IMR-90 (cell line): ENCODE measurements at regions not wholly inside any gene's neighbourhood (a gene's known extent, or its start where the extent isn't known, plus 50 kb on each side); places are given as distances from the start of the nearest gene placed in this dataset.

Source experiments
- ATAC-seq: fragments of 200-7000 bp; cut with Tn5 transposase; 2 replicates; pipeline ENCODE4 v1.9.1; 2020; ENCODE audit warnings: low read depth, mild to moderate bottlenecking, moderate library complexity
- BruUV-seq: library from RNA; stranded (reverse); fragments of 400-500 nt; replicated peaks from 2 replicates; lab custom pipeline; 2021; lab: Mats Ljungman, UMichigan
- CTCF ChIA-PET: fragments of 300-600 bp; formaldehyde crosslinking; extraction: SDS; loops from one replicate; lab custom pipeline; 2021; ENCODE audit warnings: antibody characterized with exemption; lab: Yijun Ruan, JAX
- POLR2A ChIA-PET: fragments of 300-600 bp; sonication (Branson Sonifier 250); formaldehyde crosslinking; loops from one replicate; lab custom pipeline; 2022; ENCODE audit warnings: antibody characterized with exemption; ENCODE audit not compliant: unreplicated experiment; lab: Charles Lee
- DNase-seq: peaks from one replicate; pipeline ENCODE4 v3.0.0; 2013
- H2AFZ ChIP-seq: replicated peaks from 2 replicates; pipeline ENCODE3; 2013; ENCODE audit warnings: low read length, mild to moderate bottlenecking; ENCODE audit not compliant: poor library complexity
- H2AK5ac ChIP-seq: 2 replicates; pipeline ENCODE4 v1.6.1; 2013; ENCODE audit warnings: low read depth, low read length, inconsistent platforms
- H2AK9ac ChIP-seq: replicated peaks from 2 replicates; pipeline ENCODE3; 2013; ENCODE audit warnings: mild to moderate bottlenecking, low read depth, low read length, moderate library complexity; ENCODE audit not compliant: poor library complexity
- H2BK120ac ChIP-seq: 2 replicates; pipeline ENCODE4 v1.6.1; 2013; ENCODE audit warnings: low read depth, low read length, inconsistent platforms
- H2BK15ac ChIP-seq: 3 replicates; pipeline ENCODE4 v1.6.1; 2013; ENCODE audit warnings: low read depth, low read length, inconsistent platforms
- H2BK20ac ChIP-seq: 2 replicates; pipeline ENCODE4 v1.6.1; 2013; ENCODE audit warnings: low read depth, mild to moderate bottlenecking, inconsistent platforms, low read length, moderate library complexity
- H2BK5ac ChIP-seq: 2 replicates; pipeline ENCODE4 v1.6.1; 2013; ENCODE audit warnings: mild to moderate bottlenecking, low read depth, low read length, inconsistent platforms; ENCODE audit not compliant: poor library complexity, severe bottlenecking
- H3K14ac ChIP-seq: replicated peaks from 2 replicates; pipeline ENCODE4 v1.6.1; 2013; ENCODE audit warnings: low read depth, low read length, inconsistent platforms
- H3K18ac ChIP-seq: 2 replicates; pipeline ENCODE4 v1.6.1; 2013; ENCODE audit warnings: low read depth, low read length, control low read depth
- H3K23ac ChIP-seq: 2 replicates; pipeline ENCODE4 v1.6.1; 2013; ENCODE audit warnings: low read depth, low read length, inconsistent platforms
- H3K27ac ChIP-seq: 2 replicates; pipeline ENCODE4 v1.5.1; 2013; ENCODE audit warnings: mild to moderate bottlenecking, control low read depth, low read length; ENCODE audit not compliant: insufficient read depth
- H3K27me3 ChIP-seq: 2 replicates; pipeline ENCODE4 v1.6.1; 2013; ENCODE audit warnings: low read length; ENCODE audit not compliant: control insufficient read depth, insufficient read depth
- H3K36me3 ChIP-seq: 2 replicates; pipeline ENCODE4 v1.6.1; 2013; ENCODE audit warnings: low read length, mixed read lengths; ENCODE audit not compliant: control insufficient read depth, insufficient read depth
- H3K4ac ChIP-seq: 2 replicates; pipeline ENCODE4 v1.6.1; 2013; ENCODE audit warnings: low read depth, low read length, inconsistent platforms
- H3K4me1 ChIP-seq: 2 replicates; pipeline ENCODE4 v1.6.1; 2013; ENCODE audit warnings: low read length, mixed read lengths; ENCODE audit not compliant: control insufficient read depth, insufficient read depth
- H3K4me2 ChIP-seq: 2 replicates; pipeline ENCODE4 v1.6.1; 2013; ENCODE audit warnings: low read depth, mild to moderate bottlenecking, control low read depth, low read length, moderate library complexity
- H3K4me3 ChIP-seq: 2 replicates; pipeline ENCODE4 v1.5.1; 2013; ENCODE audit warnings: low read depth, mild to moderate bottlenecking, control low read depth, low read length, moderate library complexity; ENCODE audit not compliant: insufficient read depth
- H3K56ac ChIP-seq: 2 replicates; pipeline ENCODE4 v1.6.1; 2013; ENCODE audit warnings: low read length, inconsistent platforms; ENCODE audit not compliant: insufficient read depth; ENCODE audit errors: extremely low read depth
- H3K79me1 ChIP-seq, 2 experiments: 2 replicates each; pipeline ENCODE4 v1.6.1; 2013; ENCODE audit warnings: low read length in 2 of 2, inconsistent platforms in 1 of 2, low read depth in 1 of 2
- H3K9ac ChIP-seq: 2 replicates; pipeline ENCODE4 v1.6.1; 2013; ENCODE audit warnings: low read depth, low read length, control low read depth
- H3K9me1 ChIP-seq: 2 replicates; pipeline ENCODE4 v1.6.1; 2013; ENCODE audit warnings: low read length, inconsistent platforms; ENCODE audit not compliant: insufficient read depth
- H3K9me3 ChIP-seq: 2 replicates; pipeline ENCODE4 v1.6.1; 2013; ENCODE audit warnings: low read length; ENCODE audit not compliant: control insufficient read depth, insufficient read depth
- H4K20me1 ChIP-seq: 2 replicates; pipeline ENCODE4 v1.6.1; 2013; ENCODE audit warnings: low read length, inconsistent platforms; ENCODE audit not compliant: insufficient read depth
- H4K5ac ChIP-seq: 2 replicates; pipeline ENCODE4 v1.6.1; 2013; ENCODE audit warnings: mild to moderate bottlenecking, low read depth, low read length, control low read depth
- H4K8ac ChIP-seq, 2 experiments: 2 replicates each; pipeline ENCODE4 v1.6.1; 2013; ENCODE audit warnings: low read depth in 2 of 2, low read length in 2 of 2, control low read depth in 1 of 2, inconsistent platforms in 1 of 2
- H4K91ac ChIP-seq: 2 replicates; pipeline ENCODE4 v1.6.1; 2013; ENCODE audit warnings: low read depth, low read length, inconsistent platforms; ENCODE audit not compliant: insufficient read depth
- CHD1 ChIP-seq: IDR thresholded peaks from 2 replicates; pipeline ENCODE4 v1.6.1; 2012; ENCODE audit warnings: low read depth, low read length, improper control_type of control experiment
- MAZ ChIP-seq: IDR thresholded peaks from 2 replicates; pipeline ENCODE4 v1.6.1; 2012; ENCODE audit warnings: low read depth, mild to moderate bottlenecking, low read length, improper control_type of control experiment, moderate library complexity, borderline replicate concordance
- NFE2L2 ChIP-seq: fragments of 150-350 bp; IDR thresholded peaks from 2 replicates; pipeline ENCODE4 v1.6.1; 2016; ENCODE audit warnings: low read depth, mild to moderate bottlenecking, low read length
- RAD21 ChIP-seq: IDR thresholded peaks from 2 replicates; pipeline ENCODE4 v1.6.1; 2012; ENCODE audit warnings: low read length, improper control_type of control experiment
- SMC3 ChIP-seq: fragments of 150-350 bp; IDR thresholded peaks from 2 replicates; pipeline ENCODE4 v1.6.1; 2016; ENCODE audit warnings: low read depth, mild to moderate bottlenecking, antibody characterized with exemption, low read length, moderate library complexity
- WGBS, 2 experiments: methylation state at CpG; one replicate each; pipeline versions ENCODE4 v1.1.5 to v1.1.7; 2013; ENCODE audit warnings: missing lambda C conversion rate in 2 of 2; ENCODE audit not compliant: insufficient read length in 1 of 2; ENCODE audit errors: extremely low coverage in 2 of 2; 5-methylcytosine and 5-hydroxymethylcytosine counted together
- dilution Hi-C: fragments of 300-500 bp; cut with HindIII; formaldehyde crosslinking; loops from one replicate; pipeline ENCODE4 v1.14.3; 2018; ENCODE audit warnings: low sequenced_read_pairs; ENCODE audit not compliant: unreplicated experiment
- in situ Hi-C: fragments of 300-500 bp; cut with MboI; formaldehyde crosslinking; loops from 3 replicates; pipeline ENCODE4 v1.14.3; 2019; ENCODE audit warnings: low sequenced_read_pairs, inconsistent platforms, mixed read lengths
- intact Hi-C: fragments of 100-400 bp; cut with micrococcal nuclease; formaldehyde crosslinking; loops from 2 replicates; pipeline ENCODE4 v1.10.0; 2022
- TF ChIP-seq, protein P1 (sequence below): fragments of 150-350 bp; IDR thresholded peaks from 2 replicates; pipeline ENCODE4 v1.6.1; 2017; ENCODE audit warnings: mild to moderate bottlenecking, antibody characterized with exemption, low read length, low read depth

DNA sequence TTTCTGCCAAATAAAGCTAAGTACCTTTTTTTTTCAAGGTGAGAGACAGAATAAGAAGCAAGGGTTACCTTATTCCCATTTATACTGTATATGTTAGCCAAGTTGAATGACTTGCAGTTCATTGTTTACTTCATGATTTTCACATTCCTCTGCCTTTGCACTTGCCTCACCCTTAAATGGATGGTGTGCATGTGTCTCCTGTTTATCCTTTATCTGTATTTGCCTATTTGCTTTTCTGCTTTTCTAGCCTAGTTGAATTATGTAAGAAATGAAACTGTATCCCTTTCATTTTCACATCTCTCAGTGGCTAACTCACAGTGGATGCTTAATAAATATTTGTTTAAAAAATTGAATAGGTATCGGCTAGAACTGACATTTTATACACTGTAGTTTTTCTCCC is 200.8 kb upstream of the ST8SIA4 start:
- H2AFZ ChIP-seq: no peak overlapping the region
- H3K79me1 ChIP-seq: no peaks in the 10 kb centered on the region
- H4K5ac ChIP-seq: no peak overlapping the region
- no peak overlapping the region for H3K4me2 ChIP-seq
- H4K20me1 ChIP-seq: no peaks in the 10 kb centered on the region
- in situ Hi-C loops: no loop called here
- no peak overlapping the region for H4K91ac ChIP-seq
- TF ChIP-seq SMC3 (no peak), RAD21 (no peak), MAZ (no peak), NFE2L2 (no peak), CHD1 (no peak)
- TF ChIP-seq, protein P1, sequence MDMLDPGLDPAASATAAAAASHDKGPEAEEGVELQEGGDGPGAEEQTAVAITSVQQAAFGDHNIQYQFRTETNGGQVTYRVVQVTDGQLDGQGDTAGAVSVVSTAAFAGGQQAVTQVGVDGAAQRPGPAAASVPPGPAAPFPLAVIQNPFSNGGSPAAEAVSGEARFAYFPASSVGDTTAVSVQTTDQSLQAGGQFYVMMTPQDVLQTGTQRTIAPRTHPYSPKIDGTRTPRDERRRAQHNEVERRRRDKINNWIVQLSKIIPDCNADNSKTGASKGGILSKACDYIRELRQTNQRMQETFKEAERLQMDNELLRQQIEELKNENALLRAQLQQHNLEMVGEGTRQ: no peak
- H2BK5ac ChIP-seq: no peak overlapping the region
- intact Hi-C loops: no loop called here
- H2BK20ac ChIP-seq: no peak overlapping the region
- H3K23ac ChIP-seq: no peak overlapping the region
- H3K14ac ChIP-seq: no peak overlapping the region
- H3K9ac ChIP-seq: no peak overlapping the region
- no peak overlapping the region for H3K56ac ChIP-seq
- H3K18ac ChIP-seq: no peak overlapping the region
- no peaks in the 10 kb centered on the region for H3K9me1 ChIP-seq
- no TSS peak for BruUV-seq
- no peaks in the 10 kb centered on the region for H3K4me1 ChIP-seq
- H3K36me3 ChIP-seq: no peaks in the 10 kb centered on the region
- H3K27ac ChIP-seq: no peak overlapping the region
- H2BK120ac ChIP-seq: no peak overlapping the region
- POLR2A ChIA-PET: no interaction called here
- H3K9me3 ChIP-seq: 0 out of 2 replicates have a peak, but pooled peaks cover 2% of the 10 kb centered on the region
- WGBS, 2 experiments: no CpG with 5 or more reads among the region's 1 CpG
- no peak overlapping the region for H3K4me3 ChIP-seq
- dilution Hi-C loops: no loop called here
- no peak overlapping the region for H2AK5ac ChIP-seq
- no peak overlapping the region for H3K4ac ChIP-seq
- DNase-seq (no peak), ATAC-seq (no peak)
- no peak overlapping the region for H2AK9ac ChIP-seq
- CTCF ChIA-PET: no interaction called here
- no peaks in the 10 kb centered on the region for H3K27me3 ChIP-seq
- no peak overlapping the region for H4K8ac ChIP-seq
- H2BK15ac ChIP-seq: no peak overlapping the region
